ENCODE measurements at regions not wholly inside any gene's neighbourhood (a gene's known extent, or its start where the extent isn't known, plus 50 kb on each side); places are given as distances from the start of the nearest gene placed in this dataset.

- intact Hi-C loops (cut with DNase I; ENCODE audit: low total_unique reads), result no loop called here
- H3K27me3 ChIP-seq, result peaks cover 0 to 3% of the 10 kb centered on the region in 2 donors
- no peak for TF ChIP-seq CTCF (IDR thresholded peaks at IDR 0.05)
Observed at GRCh38 chr2:122108186-122108585, 352.7 kb downstream of the TSN start.

GRCh38 chr2:122112216-122113005 lies 357.0 kb downstream of the TSN start:
- Histone ChIP-seq H3K4me1 (no peaks in the 10 kb centered on the region), H3K27ac (no peak overlapping the region), H3K27me3 (peaks cover 0 to 3% of the 10 kb centered on the region in 2 donors), H3K36me3 (no peaks in the 10 kb centered on the region), H3K9me3 (no peaks in the 10 kb centered on the region), H3K4me3 (no peak overlapping the region)
- no peak for TF ChIP-seq CTCF (IDR thresholded peaks at IDR 0.05)
- intact Hi-C loops (cut with DNase I; ENCODE audit: low total_unique reads), result no loop called here
- DNase-seq, result no peak

More at GRCh38 chr2:122108186-122108585, 352.7 kb downstream of the TSN start:
- H3K4me3 ChIP-seq, result no peak overlapping the region
- no peaks in the 10 kb centered on the region for H3K4me1 ChIP-seq
- no peaks in the 10 kb centered on the region for H3K36me3 ChIP-seq
- H3K9me3 ChIP-seq, result no peaks in the 10 kb centered on the region
- DNase-seq, result no peak
- no peak overlapping the region for H3K27ac ChIP-seq

- intact Hi-C loops (cut with DNase I; ENCODE audit: low total_unique reads), result no loop called here
- H3K27ac ChIP-seq, result no peak overlapping the region
- no peaks in the 10 kb centered on the region for H3K36me3 ChIP-seq
- TF ChIP-seq CTCF (IDR thresholded peaks at IDR 0.05), result no peak
- H3K4me1 ChIP-seq, result no peaks in the 10 kb centered on the region
- no peak for DNase-seq
- H3K27me3 ChIP-seq, result no peaks in the 10 kb centered on the region
- H3K9me3 ChIP-seq, result no peaks in the 10 kb centered on the region
- no peak overlapping the region for H3K4me3 ChIP-seq
Observed at GRCh38 chr2:122114421-122114820, 359.0 kb downstream of the TSN start.

- no peak for TF ChIP-seq CTCF (IDR thresholded peaks at IDR 0.05)
- H3K36me3 ChIP-seq, result no peaks in the 10 kb centered on the region
- H3K4me1 ChIP-seq, result no peaks in the 10 kb centered on the region
- H3K27me3 ChIP-seq, result no peaks in the 10 kb centered on the region
- intact Hi-C loops (cut with DNase I; ENCODE audit: low total_unique reads), result no loop called here
- H3K9me3 ChIP-seq, result peaks cover 0 to 11% (median 0%) of the 10 kb centered on the region in 3 donors
- no peak overlapping the region for H3K4me3 ChIP-seq
- no peak overlapping the region for H3K27ac ChIP-seq
- DNase-seq, result no peak
Observed at GRCh38 chr2:122117371-122117770, 361.9 kb downstream of the TSN start.

GRCh38 chr2:122129399-122129798 lies 373.9 kb downstream of the TSN start:
- Histone ChIP-seq H3K4me1 (no peaks in the 10 kb centered on the region), H3K27ac (no peak overlapping the region), H3K27me3 (no peaks in the 10 kb centered on the region), H3K9me3 (peaks cover 0 to 41% (median 25%) of the 10 kb centered on the region in 3 donors), H3K36me3 (no peaks in the 10 kb centered on the region), H3K4me3 (no peak overlapping the region)
- intact Hi-C loops (cut with DNase I; ENCODE audit: low total_unique reads), result no loop called here
- DNase-seq, result no peak
- TF ChIP-seq CTCF (IDR thresholded peaks at IDR 0.05), result no peak
